GDM1 (cell line): ENCODE measurements at regions not wholly inside any gene's neighbourhood (a gene's known extent, or its start where the extent isn't known, plus 50 kb on each side); places are given as distances from the start of the nearest gene placed in this dataset.

Source experiments
- DNase-seq: peaks from one replicate; lab custom pipeline; 2025; lab: John Stamatoyannopoulos, UW

- no peak for DNase-seq
These were observed 196.3 kb downstream of the AXIN2 start for GRCh38 chr17:65365169-65365568.

- DNase-seq = no peak
These were observed 197.0 kb downstream of the AXIN2 start for GRCh38 chr17:65364438-65364837.

GRCh38 chr17:65362826-65363225 is 198.6 kb downstream of the AXIN2 start:
- no peak for DNase-seq

GRCh38 chr17:65360961-65361552 is 200.4 kb downstream of the AXIN2 start:
- DNase-seq = no peak

GRCh38 chr17:65359016-65359415 is 202.4 kb downstream of the AXIN2 start:
- DNase-seq = no peak

- no peak for DNase-seq
These were observed 204.9 kb downstream of the AXIN2 start for GRCh38 chr17:65356536-65356935.

- no peak for DNase-seq
These were observed 206.2 kb downstream of the AXIN2 start for GRCh38 chr17:65355246-65355645.

GRCh38 chr17:65349916-65350315 is 211.5 kb downstream of the AXIN2 start:
- DNase-seq = no peak

GRCh38 chr17:65346166-65346565 is 209.0 kb downstream of the RGS9 start:
- no peak for DNase-seq

- no peak for DNase-seq
These were observed 208.3 kb downstream of the RGS9 start for GRCh38 chr17:65345261-65346005.

- no peak for DNase-seq
These were observed 203.2 kb downstream of the RGS9 start for GRCh38 chr17:65340401-65340800.

- DNase-seq = no peak
These were observed 197.2 kb downstream of the RGS9 start for GRCh38 chr17:65334406-65334805.

GRCh38 chr17:65332779-65333178 is 195.6 kb downstream of the RGS9 start:
- no peak for DNase-seq

GRCh38 chr17:65332375-65332774 is 195.2 kb downstream of the RGS9 start:
- DNase-seq = no peak

- DNase-seq = no peak
These were observed 191.4 kb downstream of the RGS9 start for GRCh38 chr17:65328567-65328966.

GRCh38 chr17:65324611-65325342 is 187.6 kb downstream of the RGS9 start:
- DNase-seq = no peak

GRCh38 chr17:65323049-65323448 is 185.9 kb downstream of the RGS9 start:
- no peak for DNase-seq

GRCh38 chr17:65320820-65321219 is 183.7 kb downstream of the RGS9 start:
- DNase-seq = no peak

- peak; percentile 55 for DNase-seq
These were observed 177.0 kb downstream of the RGS9 start for GRCh38 chr17:65314212-65314611.

- no peak for DNase-seq
These were observed 175.7 kb downstream of the RGS9 start for GRCh38 chr17:65312718-65313377.

GRCh38 chr17:65311261-65311660 is 174.1 kb downstream of the RGS9 start:
- no peak for DNase-seq

GRCh38 chr17:65307961-65308316 is 170.8 kb downstream of the RGS9 start:
- DNase-seq = no peak
